Lower lobe of right lung (tissue), 2 donors: ENCODE measurements at regions not wholly inside any gene's neighbourhood (a gene's known extent, or its start where the extent isn't known, plus 50 kb on each side); places are given as distances from the start of the nearest gene placed in this dataset.
"Not testable (repeated sequence)": the region's sequence is repeated elsewhere in the genome, so short reads cannot be mapped to it uniquely, and the experiment has no call there.

Experiments used
- ATAC-seq, 2 donors: fragments of 200-7000 bp; cut with Tn5 transposase; one replicate each; pipeline ENCODE4 v1.9.1; 2020 to 2022; ENCODE audit warnings: mild to moderate bottlenecking in 2 of 2, moderate library complexity in 2 of 2
- DNase-seq: peaks from one replicate; pipeline ENCODE4 v3.0.0-alpha.2; 2020
- H3K27ac ChIP-seq: fragments of 200-600 bp; one replicate; pipeline ENCODE4 v1.8.0; 2022
- H3K27me3 ChIP-seq: fragments of 200-600 bp; one replicate; pipeline ENCODE4 v1.8.0; 2022; ENCODE audit warnings: low read depth
- H3K36me3 ChIP-seq: fragments of 200-600 bp; one replicate; pipeline ENCODE4 v1.8.0; 2022; ENCODE audit warnings: mild to moderate bottlenecking
- H3K4me1 ChIP-seq: fragments of 200-600 bp; one replicate; pipeline ENCODE4 v1.8.0; 2022
- H3K4me3 ChIP-seq: fragments of 200-600 bp; one replicate; pipeline ENCODE4 v1.8.0; 2022; ENCODE audit warnings: mild to moderate bottlenecking
- H3K9me3 ChIP-seq: fragments of 200-600 bp; one replicate; pipeline ENCODE4 v1.8.0; 2022
- intact Hi-C: fragments of 100-400 bp; cut with DNase I; formaldehyde crosslinking; loops from one replicate; pipeline ENCODE4 v1.11.0; 2022
- TF ChIP-seq, protein P1 (sequence below): fragments of 200-600 bp; IDR thresholded peaks from one replicate; pipeline ENCODE4 v1.8.0; 2022; ENCODE audit warnings: antibody characterized with exemption, mild to moderate bottlenecking
- donor health status: DM: no; HTN: yes; CAD: no; lungs with severe emphysema.

DNA sequence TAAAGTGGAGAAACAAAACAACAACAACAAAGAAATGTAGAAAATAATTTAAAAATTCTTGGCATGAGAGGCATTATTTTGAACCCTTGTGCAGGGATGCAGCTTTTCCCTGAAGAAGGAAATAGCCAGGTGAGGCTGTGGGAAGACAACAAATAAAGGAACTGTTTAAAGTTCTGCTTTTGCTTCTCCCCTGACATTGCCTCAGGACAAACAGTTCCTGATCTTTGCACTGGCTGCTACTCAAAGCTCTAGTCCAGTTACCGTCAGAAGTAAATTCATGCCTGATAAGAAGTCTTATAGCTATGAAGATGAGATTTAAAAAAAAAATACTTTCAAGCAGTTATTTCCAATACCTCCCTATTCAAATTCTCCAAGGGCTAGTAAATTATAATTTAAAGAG lies 233.8 kb downstream of the IL15 start:
- ATAC-seq (no peak), DNase-seq (no peak)
- no peaks in the 10 kb centered on the region for H3K36me3 ChIP-seq

DNA sequence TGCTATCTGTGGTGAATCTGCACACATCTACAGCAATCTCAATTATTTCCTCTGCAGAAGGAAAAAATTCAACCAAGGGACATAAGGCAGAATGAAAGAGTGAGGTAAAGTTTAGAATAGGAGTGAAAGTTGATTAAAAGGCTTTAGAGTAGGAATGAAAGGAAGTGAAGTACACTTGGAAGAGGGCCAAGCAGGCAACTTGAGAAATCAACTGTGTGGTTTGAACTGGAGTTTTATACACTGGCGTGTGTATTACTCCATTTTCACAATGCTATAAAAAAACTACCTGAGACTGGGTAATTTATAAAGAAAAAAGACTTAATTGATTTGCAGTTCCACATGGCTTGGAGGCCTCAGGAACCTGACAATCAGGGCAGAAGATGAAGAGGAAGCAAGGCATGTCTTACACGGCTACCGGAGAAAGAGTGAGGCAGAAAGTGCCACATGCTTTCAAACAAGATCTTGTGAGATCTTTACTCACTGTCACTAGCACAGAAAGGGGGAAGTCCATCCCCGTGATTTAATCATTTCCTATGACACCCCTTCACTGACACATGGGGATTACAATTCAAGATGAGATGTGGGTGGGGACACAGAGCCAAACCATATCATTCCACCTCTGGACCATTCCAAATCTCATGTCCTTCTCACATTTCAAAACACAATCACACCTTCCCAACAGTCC lies 234.8 kb downstream of the IL15 start:
- Histone ChIP-seq H3K4me3 (no peak overlapping the region), H3K9me3 (no peaks in the 10 kb centered on the region), H3K27me3 (no peaks in the 10 kb centered on the region), H3K27ac (no peak overlapping the region), H3K36me3 (no peaks in the 10 kb centered on the region), H3K4me1 (no peaks in the 10 kb centered on the region)
- TF ChIP-seq, protein P1, sequence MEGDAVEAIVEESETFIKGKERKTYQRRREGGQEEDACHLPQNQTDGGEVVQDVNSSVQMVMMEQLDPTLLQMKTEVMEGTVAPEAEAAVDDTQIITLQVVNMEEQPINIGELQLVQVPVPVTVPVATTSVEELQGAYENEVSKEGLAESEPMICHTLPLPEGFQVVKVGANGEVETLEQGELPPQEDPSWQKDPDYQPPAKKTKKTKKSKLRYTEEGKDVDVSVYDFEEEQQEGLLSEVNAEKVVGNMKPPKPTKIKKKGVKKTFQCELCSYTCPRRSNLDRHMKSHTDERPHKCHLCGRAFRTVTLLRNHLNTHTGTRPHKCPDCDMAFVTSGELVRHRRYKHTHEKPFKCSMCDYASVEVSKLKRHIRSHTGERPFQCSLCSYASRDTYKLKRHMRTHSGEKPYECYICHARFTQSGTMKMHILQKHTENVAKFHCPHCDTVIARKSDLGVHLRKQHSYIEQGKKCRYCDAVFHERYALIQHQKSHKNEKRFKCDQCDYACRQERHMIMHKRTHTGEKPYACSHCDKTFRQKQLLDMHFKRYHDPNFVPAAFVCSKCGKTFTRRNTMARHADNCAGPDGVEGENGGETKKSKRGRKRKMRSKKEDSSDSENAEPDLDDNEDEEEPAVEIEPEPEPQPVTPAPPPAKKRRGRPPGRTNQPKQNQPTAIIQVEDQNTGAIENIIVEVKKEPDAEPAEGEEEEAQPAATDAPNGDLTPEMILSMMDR: no peak
- intact Hi-C loops: no loop called here
- DNase-seq: no peak
- ATAC-seq: no peak

More for the DNA sequence above, 233.8 kb downstream of the IL15 start:
- TF ChIP-seq, protein P1: no peak
- Histone ChIP-seq H3K27me3 (no peaks in the 10 kb centered on the region), H3K9me3 (no peaks in the 10 kb centered on the region), H3K4me3 (no peak overlapping the region), H3K4me1 (no peaks in the 10 kb centered on the region), H3K27ac (no peak overlapping the region)
- intact Hi-C loops: no loop called here

DNA sequence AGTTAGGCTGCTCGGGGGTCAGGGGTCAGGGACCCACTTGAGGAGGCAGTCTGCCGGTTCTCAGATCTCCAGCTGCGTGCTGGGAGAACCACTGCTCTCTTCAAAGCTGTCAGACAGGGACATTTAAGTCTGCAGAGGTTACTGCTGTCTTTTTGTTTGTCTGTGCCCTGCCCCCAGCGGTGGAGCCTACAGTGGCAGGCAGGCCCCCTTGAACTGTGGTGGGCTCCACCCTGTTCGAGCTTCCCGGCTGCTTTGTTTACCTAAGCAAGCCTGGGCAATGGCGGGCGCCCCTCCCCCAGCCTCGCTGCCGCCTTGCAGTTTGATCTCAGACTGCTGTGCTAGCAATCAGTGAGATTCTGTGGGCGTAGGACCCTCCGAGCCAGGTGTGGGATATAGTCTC lies 246.3 kb downstream of the IL15 start:
- H3K4me3 ChIP-seq, H3K9me3 ChIP-seq, ATAC-seq, intact Hi-C loops, H3K4me1 ChIP-seq, H3K36me3 ChIP-seq, H3K27me3 ChIP-seq, DNase-seq, H3K27ac ChIP-seq: not testable (repeated sequence)

DNA sequence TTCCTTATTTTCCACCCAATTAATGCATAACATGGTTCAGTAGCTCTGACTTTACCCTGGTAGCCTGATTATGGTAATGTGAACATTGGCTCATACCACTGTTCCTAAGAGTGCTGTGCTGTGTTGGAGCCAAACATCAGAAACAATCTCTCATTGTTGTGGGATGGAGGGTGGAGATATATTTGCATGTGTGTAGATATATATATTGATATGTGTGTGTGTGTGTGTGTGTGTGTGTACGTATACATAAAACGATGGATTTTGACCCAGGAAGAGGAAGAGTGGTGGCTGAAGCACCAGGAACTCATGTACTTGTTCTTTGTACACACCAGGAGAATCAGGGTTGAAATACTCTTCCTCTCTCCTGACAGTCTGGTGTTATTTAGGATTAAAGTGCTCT lies 247.7 kb downstream of the IL15 start:
- no peak overlapping the region for H3K27ac ChIP-seq
- no peaks in the 10 kb centered on the region for H3K9me3 ChIP-seq
- H3K4me3 ChIP-seq: no peak overlapping the region
- TF ChIP-seq, protein P1: no peak
- DNase-seq: no peak
- ATAC-seq: no peak
- no peaks in the 10 kb centered on the region for H3K36me3 ChIP-seq
- intact Hi-C loops: no loop called here
- H3K27me3 ChIP-seq: no peaks in the 10 kb centered on the region
- H3K4me1 ChIP-seq: no peaks in the 10 kb centered on the region

DNA sequence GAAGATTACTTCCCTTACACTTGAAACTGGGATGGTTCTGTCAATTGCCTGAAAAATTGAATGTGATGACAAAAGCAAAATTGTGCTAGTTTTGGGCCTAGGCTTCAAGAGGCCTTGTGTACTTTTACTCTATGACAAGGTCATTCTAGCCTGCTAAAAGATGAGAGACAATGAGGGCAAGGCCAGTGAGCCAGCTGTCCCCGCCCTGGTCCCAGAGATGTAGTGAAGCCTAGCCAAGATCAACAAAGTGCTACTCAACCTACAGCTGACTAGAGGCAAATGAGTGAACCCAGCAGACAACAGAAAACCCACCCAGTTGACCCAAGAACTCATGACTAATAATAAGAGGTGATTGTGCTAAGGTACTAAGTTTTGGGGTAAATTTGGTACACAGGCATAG lies 248.7 kb downstream of the IL15 start:
- Histone ChIP-seq H3K27me3 (no peaks in the 10 kb centered on the region), H3K4me3 (no peak overlapping the region)
- intact Hi-C loops: no loop called here

DNA sequence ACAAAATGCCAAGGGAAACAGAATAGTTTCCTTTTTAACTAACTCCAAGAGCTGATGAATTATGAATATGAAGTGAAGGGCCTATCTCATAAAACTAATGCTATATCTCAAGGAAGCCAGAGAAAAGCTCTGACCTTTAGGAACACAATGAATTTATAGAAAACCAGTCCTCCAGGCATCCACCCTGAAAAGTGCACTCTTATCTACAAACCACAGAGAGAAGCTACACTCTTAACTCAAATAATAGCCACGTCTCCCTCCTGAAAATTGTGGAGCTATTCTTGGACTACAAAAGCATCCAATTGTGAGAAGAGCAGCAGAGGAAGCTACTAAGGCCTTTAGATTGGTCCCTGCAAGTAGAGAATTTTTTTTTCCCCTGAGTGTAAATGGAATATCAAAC lies 253.9 kb downstream of the IL15 start:
- Histone ChIP-seq H3K27me3 (no peaks in the 10 kb centered on the region), H3K4me3 (no peak overlapping the region), H3K4me1 (no peaks in the 10 kb centered on the region), H3K27ac (no peak overlapping the region), H3K9me3 (no peaks in the 10 kb centered on the region), H3K36me3 (no peaks in the 10 kb centered on the region)
- TF ChIP-seq, protein P1: no peak
- DNase-seq: no peak
- ATAC-seq: no peak
- intact Hi-C loops: no loop called here

More for the DNA sequence above, 248.7 kb downstream of the IL15 start:
- Histone ChIP-seq H3K4me1 (no peaks in the 10 kb centered on the region), H3K27ac (no peak overlapping the region), H3K9me3 (no peaks in the 10 kb centered on the region), H3K36me3 (no peaks in the 10 kb centered on the region)
- TF ChIP-seq, protein P1: no peak
- ATAC-seq (no peak), DNase-seq (no peak)
